Smooth muscle cell (in vitro differentiated cells): ENCODE measurements at regions not wholly inside any gene's neighbourhood (a gene's known extent, or its start where the extent isn't known, plus 50 kb on each side); places are given as distances from the start of the nearest gene placed in this dataset.

Experiments used
- DNase-seq: peaks from one replicate; lab custom pipeline; 2025; ENCODE audit not compliant: unreplicated experiment; lab: John Stamatoyannopoulos, UW
- H2AFZ ChIP-seq: fragments of 200-600 bp; sonication (generic); 2 replicates; pipeline ENCODE4 v1.6.0; 2016; ENCODE audit warnings: antibody characterized with exemption, low read depth, mild to moderate bottlenecking
- H3F3A ChIP-seq: fragments of 200-600 bp; sonication (generic); 2 replicates; pipeline ENCODE4 v1.6.0; 2017; ENCODE audit warnings: antibody characterized with exemption, low read depth
- H3K27ac ChIP-seq: fragments of 200-600 bp; sonication (generic); 2 replicates; pipeline ENCODE4 v1.5.1; 2016; ENCODE audit warnings: low read depth, mild to moderate bottlenecking
- H3K27me3 ChIP-seq: fragments of 200-600 bp; sonication (generic); 2 replicates; pipeline ENCODE4 v1.6.1; 2016; ENCODE audit warnings: low read depth, mild to moderate bottlenecking
- H3K36me3 ChIP-seq: fragments of 200-600 bp; sonication (generic); 2 replicates; pipeline ENCODE4 v1.5.1; 2016; ENCODE audit warnings: low read depth
- H3K4me1 ChIP-seq: fragments of 200-600 bp; sonication (generic); 2 replicates; pipeline ENCODE4 v1.5.1; 2016; ENCODE audit warnings: low read depth
- H3K4me2 ChIP-seq: fragments of 200-600 bp; sonication (generic); 2 replicates; pipeline ENCODE4 v1.6.0; 2016; ENCODE audit warnings: mild to moderate bottlenecking
- H3K4me3 ChIP-seq: fragments of 200-600 bp; sonication (generic); 2 replicates; pipeline ENCODE4 v1.5.1; 2016; ENCODE audit warnings: mild to moderate bottlenecking
- H3K79me2 ChIP-seq: fragments of 200-600 bp; sonication (generic); 2 replicates; pipeline ENCODE4 v1.6.0; 2016; ENCODE audit warnings: low read depth, mild to moderate bottlenecking
- H3K9ac ChIP-seq: fragments of 200-600 bp; sonication (generic); 2 replicates; pipeline ENCODE4 v1.6.0; 2016; ENCODE audit warnings: low read depth
- H3K9me3 ChIP-seq: fragments of 200-600 bp; sonication (generic); replicated peaks from 2 replicates; pipeline ENCODE4 v1.5.1; 2016; ENCODE audit warnings: low read depth
- H4K20me1 ChIP-seq: fragments of 200-600 bp; sonication (generic); 2 replicates; pipeline ENCODE4 v1.6.0; 2016; ENCODE audit warnings: low read depth
- CTCF ChIP-seq: fragments of 200-600 bp; sonication (generic); IDR thresholded peaks from 2 replicates; pipeline ENCODE4 v1.5.1; 2017; ENCODE audit warnings: borderline replicate concordance, mild to moderate bottlenecking, antibody characterized with exemption; ENCODE audit not compliant: insufficient read depth, poor library complexity, severe bottlenecking
- WGBS: methylation state at CpG from one replicate; pipeline ENCODE4 v1.1.7; 2016; ENCODE audit warnings: low lambda C conversion rate; 5-methylcytosine and 5-hydroxymethylcytosine counted together

- no peaks in the 10 kb centered on the region for H3K36me3 ChIP-seq
- WGBS: 75% methylated on average over 6 of the region's 6 CpGs
- no peaks in the 10 kb centered on the region for H4K20me1 ChIP-seq
- peaks cover 14% of the 10 kb centered on the region for H3K4me1 ChIP-seq
- H2AFZ ChIP-seq: no peak overlapping the region
- TF ChIP-seq CTCF: no peak
- no peaks in the 10 kb centered on the region for H3K9me3 ChIP-seq
- no peak overlapping the region for H3K4me3 ChIP-seq
- H3K27ac ChIP-seq: no peak overlapping the region
- no peak for DNase-seq
- no peaks in the 10 kb centered on the region for H3K79me2 ChIP-seq
- no peaks in the 10 kb centered on the region for H3K27me3 ChIP-seq
- H3K4me2 ChIP-seq: no peak overlapping the region
- no peak overlapping the region for H3K9ac ChIP-seq
- no peaks in the 10 kb centered on the region for H3F3A ChIP-seq
These were observed 228.4 kb downstream of the ATG4C start for GRCh38 chr1:63012339-63012738.

- no peak overlapping the region for H3K4me2 ChIP-seq
- no peak overlapping the region for H2AFZ ChIP-seq
- H3K9ac ChIP-seq: no peak overlapping the region
- H3F3A ChIP-seq: no peaks in the 10 kb centered on the region
- H3K4me3 ChIP-seq: no peak overlapping the region
- H4K20me1 ChIP-seq: no peaks in the 10 kb centered on the region
- no peaks in the 10 kb centered on the region for H3K79me2 ChIP-seq
- H3K27me3 ChIP-seq: no peaks in the 10 kb centered on the region
- no peak for DNase-seq
- WGBS: 94% methylated on average over 2 of the region's 2 CpGs
- H3K4me1 ChIP-seq: peaks cover 14% of the 10 kb centered on the region
- no peaks in the 10 kb centered on the region for H3K36me3 ChIP-seq
- no peak overlapping the region for H3K27ac ChIP-seq
- H3K9me3 ChIP-seq: no peaks in the 10 kb centered on the region
- no peak for TF ChIP-seq CTCF
These were observed 230.3 kb downstream of the ATG4C start for GRCh38 chr1:63014267-63014666.

- TF ChIP-seq CTCF: no peak
- no peaks in the 10 kb centered on the region for H3K79me2 ChIP-seq
- 44% methylated on average over 2 of the region's 2 CpGs for WGBS
- no peaks in the 10 kb centered on the region for H3K9me3 ChIP-seq
- H3K27me3 ChIP-seq: no peaks in the 10 kb centered on the region
- no peak for DNase-seq
- no peak overlapping the region for H3K27ac ChIP-seq
- H3F3A ChIP-seq: no peaks in the 10 kb centered on the region
- H3K4me2 ChIP-seq: no peak overlapping the region
- H4K20me1 ChIP-seq: no peaks in the 10 kb centered on the region
- no peak overlapping the region for H3K9ac ChIP-seq
- no peaks in the 10 kb centered on the region for H3K36me3 ChIP-seq
- no peaks in the 10 kb centered on the region for H3K4me1 ChIP-seq
- H2AFZ ChIP-seq: no peak overlapping the region
- no peak overlapping the region for H3K4me3 ChIP-seq
These were observed 238.4 kb downstream of the ATG4C start for GRCh38 chr1:63022319-63022718.

GRCh38 chr1:63023171-63023570 is 239.2 kb downstream of the ATG4C start:
- H2AFZ ChIP-seq: no peak overlapping the region

More at GRCh38 chr1:63023171-63023570, 239.2 kb downstream of the ATG4C start:
- H3K9ac ChIP-seq: no peak overlapping the region
- H3K36me3 ChIP-seq: no peaks in the 10 kb centered on the region
- WGBS: 89% methylated on average over 7 of the region's 7 CpGs
- H3K27ac ChIP-seq: no peak overlapping the region
- DNase-seq: no peak
- H3K79me2 ChIP-seq: no peaks in the 10 kb centered on the region
- no peak for TF ChIP-seq CTCF
- H3F3A ChIP-seq: no peaks in the 10 kb centered on the region
- no peaks in the 10 kb centered on the region for H4K20me1 ChIP-seq
- H3K27me3 ChIP-seq: no peaks in the 10 kb centered on the region
- no peak overlapping the region for H3K4me2 ChIP-seq
- H3K9me3 ChIP-seq: no peaks in the 10 kb centered on the region
- no peaks in the 10 kb centered on the region for H3K4me1 ChIP-seq
- no peak overlapping the region for H3K4me3 ChIP-seq
